ENCODE measurements at regions not wholly inside any gene's neighbourhood (a gene's known extent, or its start where the extent isn't known, plus 50 kb on each side); places are given as distances from the start of the nearest gene placed in this dataset.

- no peak for DNase-seq (ENCODE audit: low read depth)
- no peak for TF ChIP-seq CTCF (conservative IDR thresholded peaks at IDR 0.05; ENCODE audit: low read depth, low read length)
- no peak overlapping the region for H3K4me3 ChIP-seq (ENCODE audit: low read depth, low read length)
These were observed 699.7 kb downstream of the DHX35 start for GRCh38 chr20:39661833-39662232.

- TF ChIP-seq CTCF (conservative IDR thresholded peaks at IDR 0.05; ENCODE audit: low read depth, low read length): no peak
- H3K4me3 ChIP-seq (ENCODE audit: low read depth, low read length): no peak overlapping the region
- DNase-seq (ENCODE audit: low read depth): no peak
These were observed 698.8 kb downstream of the DHX35 start for GRCh38 chr20:39660965-39661364.

- no peak overlapping the region for H3K4me3 ChIP-seq (ENCODE audit: low read depth, low read length)
- DNase-seq (ENCODE audit: low read depth): no peak
- TF ChIP-seq CTCF (conservative IDR thresholded peaks at IDR 0.05; ENCODE audit: low read depth, low read length): no peak
These were observed 698.1 kb downstream of the DHX35 start for GRCh38 chr20:39660226-39660625.

GRCh38 chr20:39658662-39659409 lies 696.7 kb downstream of the DHX35 start:
- DNase-seq (ENCODE audit: low read depth): no peak
- H3K4me3 ChIP-seq (ENCODE audit: low read depth, low read length): no peak overlapping the region
- no peak for TF ChIP-seq CTCF (conservative IDR thresholded peaks at IDR 0.05; ENCODE audit: low read depth, low read length)

GRCh38 chr20:39654171-39654570 lies 692.0 kb downstream of the DHX35 start:
- no peak for DNase-seq (ENCODE audit: low read depth)
- TF ChIP-seq CTCF (conservative IDR thresholded peaks at IDR 0.05; ENCODE audit: low read depth, low read length): no peak
- no peak overlapping the region for H3K4me3 ChIP-seq (ENCODE audit: low read depth, low read length)

GRCh38 chr20:39651645-39652325 lies 689.6 kb downstream of the DHX35 start:
- H3K4me3 ChIP-seq (ENCODE audit: low read depth, low read length): no peak overlapping the region
- TF ChIP-seq CTCF (conservative IDR thresholded peaks at IDR 0.05; ENCODE audit: low read depth, low read length): no peak
- DNase-seq (ENCODE audit: low read depth): no peak

Measured in epithelial cell of proximal tubule (primary cell).